K562 (cell line): ENCODE measurements at regions not wholly inside any gene's neighbourhood (a gene's known extent, or its start where the extent isn't known, plus 50 kb on each side); places are given as distances from the start of the nearest gene placed in this dataset.

Source experiments
- CHD7 ChIP-seq: fragments of 200-600 bp; sonication (generic); IDR thresholded peaks from one replicate; pipeline ENCODE4 v1.6.1; 2012; ENCODE audit warnings: mild to moderate bottlenecking, low read depth, low read length, inconsistent platforms
- KLF10 ChIP-seq: fragments of 250-450 bp; sonication (Bioruptor Pico); IDR thresholded peaks from 2 replicates; pipeline ENCODE4 v1.6.1; 2021; ENCODE audit warnings: matching md5 sums
- TCFL5 ChIP-seq: fragments of 250-450 bp; sonication (Bioruptor Pico); conservative IDR thresholded peaks from 2 replicates; pipeline ENCODE4 v1.6.1; 2021; ENCODE audit warnings: mild to moderate bottlenecking, moderate library complexity, matching md5 sums
- ZKSCAN3 ChIP-seq: fragments of 250-450 bp; sonication (Bioruptor Pico); IDR thresholded peaks from 2 replicates; pipeline ENCODE4 v1.4.0; 2020
- TF ChIP-seq, protein P1 (sequence below): fragments of 450-650 bp; IDR thresholded peaks from 2 replicates; pipeline ENCODE4 v1.6.1; 2016; ENCODE audit warnings: mild to moderate bottlenecking, moderate library complexity

GRCh38 chr12:88303335-88303734 is 161.2 kb downstream of the TMTC3 start (continued):
- TF ChIP-seq, protein P1, sequence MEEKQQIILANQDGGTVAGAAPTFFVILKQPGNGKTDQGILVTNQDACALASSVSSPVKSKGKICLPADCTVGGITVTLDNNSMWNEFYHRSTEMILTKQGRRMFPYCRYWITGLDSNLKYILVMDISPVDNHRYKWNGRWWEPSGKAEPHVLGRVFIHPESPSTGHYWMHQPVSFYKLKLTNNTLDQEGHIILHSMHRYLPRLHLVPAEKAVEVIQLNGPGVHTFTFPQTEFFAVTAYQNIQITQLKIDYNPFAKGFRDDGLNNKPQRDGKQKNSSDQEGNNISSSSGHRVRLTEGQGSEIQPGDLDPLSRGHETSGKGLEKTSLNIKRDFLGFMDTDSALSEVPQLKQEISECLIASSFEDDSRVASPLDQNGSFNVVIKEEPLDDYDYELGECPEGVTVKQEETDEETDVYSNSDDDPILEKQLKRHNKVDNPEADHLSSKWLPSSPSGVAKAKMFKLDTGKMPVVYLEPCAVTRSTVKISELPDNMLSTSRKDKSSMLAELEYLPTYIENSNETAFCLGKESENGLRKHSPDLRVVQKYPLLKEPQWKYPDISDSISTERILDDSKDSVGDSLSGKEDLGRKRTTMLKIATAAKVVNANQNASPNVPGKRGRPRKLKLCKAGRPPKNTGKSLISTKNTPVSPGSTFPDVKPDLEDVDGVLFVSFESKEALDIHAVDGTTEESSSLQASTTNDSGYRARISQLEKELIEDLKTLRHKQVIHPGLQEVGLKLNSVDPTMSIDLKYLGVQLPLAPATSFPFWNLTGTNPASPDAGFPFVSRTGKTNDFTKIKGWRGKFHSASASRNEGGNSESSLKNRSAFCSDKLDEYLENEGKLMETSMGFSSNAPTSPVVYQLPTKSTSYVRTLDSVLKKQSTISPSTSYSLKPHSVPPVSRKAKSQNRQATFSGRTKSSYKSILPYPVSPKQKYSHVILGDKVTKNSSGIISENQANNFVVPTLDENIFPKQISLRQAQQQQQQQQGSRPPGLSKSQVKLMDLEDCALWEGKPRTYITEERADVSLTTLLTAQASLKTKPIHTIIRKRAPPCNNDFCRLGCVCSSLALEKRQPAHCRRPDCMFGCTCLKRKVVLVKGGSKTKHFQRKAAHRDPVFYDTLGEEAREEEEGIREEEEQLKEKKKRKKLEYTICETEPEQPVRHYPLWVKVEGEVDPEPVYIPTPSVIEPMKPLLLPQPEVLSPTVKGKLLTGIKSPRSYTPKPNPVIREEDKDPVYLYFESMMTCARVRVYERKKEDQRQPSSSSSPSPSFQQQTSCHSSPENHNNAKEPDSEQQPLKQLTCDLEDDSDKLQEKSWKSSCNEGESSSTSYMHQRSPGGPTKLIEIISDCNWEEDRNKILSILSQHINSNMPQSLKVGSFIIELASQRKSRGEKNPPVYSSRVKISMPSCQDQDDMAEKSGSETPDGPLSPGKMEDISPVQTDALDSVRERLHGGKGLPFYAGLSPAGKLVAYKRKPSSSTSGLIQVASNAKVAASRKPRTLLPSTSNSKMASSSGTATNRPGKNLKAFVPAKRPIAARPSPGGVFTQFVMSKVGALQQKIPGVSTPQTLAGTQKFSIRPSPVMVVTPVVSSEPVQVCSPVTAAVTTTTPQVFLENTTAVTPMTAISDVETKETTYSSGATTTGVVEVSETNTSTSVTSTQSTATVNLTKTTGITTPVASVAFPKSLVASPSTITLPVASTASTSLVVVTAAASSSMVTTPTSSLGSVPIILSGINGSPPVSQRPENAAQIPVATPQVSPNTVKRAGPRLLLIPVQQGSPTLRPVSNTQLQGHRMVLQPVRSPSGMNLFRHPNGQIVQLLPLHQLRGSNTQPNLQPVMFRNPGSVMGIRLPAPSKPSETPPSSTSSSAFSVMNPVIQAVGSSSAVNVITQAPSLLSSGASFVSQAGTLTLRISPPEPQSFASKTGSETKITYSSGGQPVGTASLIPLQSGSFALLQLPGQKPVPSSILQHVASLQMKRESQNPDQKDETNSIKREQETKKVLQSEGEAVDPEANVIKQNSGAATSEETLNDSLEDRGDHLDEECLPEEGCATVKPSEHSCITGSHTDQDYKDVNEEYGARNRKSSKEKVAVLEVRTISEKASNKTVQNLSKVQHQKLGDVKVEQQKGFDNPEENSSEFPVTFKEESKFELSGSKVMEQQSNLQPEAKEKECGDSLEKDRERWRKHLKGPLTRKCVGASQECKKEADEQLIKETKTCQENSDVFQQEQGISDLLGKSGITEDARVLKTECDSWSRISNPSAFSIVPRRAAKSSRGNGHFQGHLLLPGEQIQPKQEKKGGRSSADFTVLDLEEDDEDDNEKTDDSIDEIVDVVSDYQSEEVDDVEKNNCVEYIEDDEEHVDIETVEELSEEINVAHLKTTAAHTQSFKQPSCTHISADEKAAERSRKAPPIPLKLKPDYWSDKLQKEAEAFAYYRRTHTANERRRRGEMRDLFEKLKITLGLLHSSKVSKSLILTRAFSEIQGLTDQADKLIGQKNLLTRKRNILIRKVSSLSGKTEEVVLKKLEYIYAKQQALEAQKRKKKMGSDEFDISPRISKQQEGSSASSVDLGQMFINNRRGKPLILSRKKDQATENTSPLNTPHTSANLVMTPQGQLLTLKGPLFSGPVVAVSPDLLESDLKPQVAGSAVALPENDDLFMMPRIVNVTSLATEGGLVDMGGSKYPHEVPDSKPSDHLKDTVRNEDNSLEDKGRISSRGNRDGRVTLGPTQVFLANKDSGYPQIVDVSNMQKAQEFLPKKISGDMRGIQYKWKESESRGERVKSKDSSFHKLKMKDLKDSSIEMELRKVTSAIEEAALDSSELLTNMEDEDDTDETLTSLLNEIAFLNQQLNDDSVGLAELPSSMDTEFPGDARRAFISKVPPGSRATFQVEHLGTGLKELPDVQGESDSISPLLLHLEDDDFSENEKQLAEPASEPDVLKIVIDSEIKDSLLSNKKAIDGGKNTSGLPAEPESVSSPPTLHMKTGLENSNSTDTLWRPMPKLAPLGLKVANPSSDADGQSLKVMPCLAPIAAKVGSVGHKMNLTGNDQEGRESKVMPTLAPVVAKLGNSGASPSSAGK: no peak
- TF ChIP-seq ZKSCAN3 (CRISPR knock-in tag) (no peak), KLF10 (CRISPR knock-in tag) (no peak), TCFL5 (CRISPR knock-in tag) (no peak), CHD7 (no peak)
